Activated naive CD4-positive, alpha-beta T cell treated with anti-CD3 and anti-CD28 coated beads, Interleukin-2, amount 50 U/mL, for 72 hours (primary cell): ENCODE measurements at regions not wholly inside any gene's neighbourhood (a gene's known extent, or its start where the extent isn't known, plus 50 kb on each side); places are given as distances from the start of the nearest gene placed in this dataset.
"Not testable (repeated sequence)": the region's sequence is repeated elsewhere in the genome, so short reads cannot be mapped to it uniquely, and the experiment has no call there.

Source experiments
- ATAC-seq, 2 donors: fragments of 150-1000 bp; cut with Tn5 transposase; 2 replicates each; pipeline ENCODE4 v1.10.0; 2021; ENCODE audit warnings: mild to moderate bottlenecking in 2 of 2, moderate library complexity in 2 of 2
- DNase-seq, 2 donors: peaks; one replicate each; pipeline ENCODE4 v3.0.0; 2021 to 2022; ENCODE audit warnings: low spot score in 2 of 2
- H3K27ac Mint-ChIP-seq, 2 donors: one replicate each; pipeline ENCODE4 v1.8.0; 2022; ENCODE audit warnings: mild to moderate bottlenecking in 2 of 2, mixed read lengths in 2 of 2
- H3K36me3 Mint-ChIP-seq, 2 donors: one replicate each; pipeline ENCODE4 v1.8.0; 2022; ENCODE audit warnings: mixed read lengths in 2 of 2
- H3K9me3 Mint-ChIP-seq, 2 donors: one replicate each; pipeline ENCODE4 v1.8.0; 2022; ENCODE audit warnings: mixed read lengths in 2 of 2

- no peak overlapping the region for H3K27ac Mint-ChIP-seq
- peaks cover 3 to 5% of the 10 kb centered on the region in 2 donors for H3K9me3 Mint-ChIP-seq
- DNase-seq (no peak), ATAC-seq (no peak)
- H3K36me3 Mint-ChIP-seq = no peaks in the 10 kb centered on the region
Measured at GRCh38 chr5:167912941-167913665, 378.3 kb upstream of the WWC1 start.

GRCh38 chr5:167915237-167915636 is 376.2 kb upstream of the WWC1 start:
- Mint-ChIP-seq H3K27ac (no peak overlapping the region), H3K9me3 (peaks cover 3 to 5% of the 10 kb centered on the region in 2 donors)

GRCh38 chr5:167916261-167916691 is 375.2 kb upstream of the WWC1 start:
- peaks cover 3 to 5% of the 10 kb centered on the region in 2 donors for H3K9me3 Mint-ChIP-seq
- ATAC-seq (no peak), DNase-seq (no peak)
- no peaks in the 10 kb centered on the region for H3K36me3 Mint-ChIP-seq
- H3K27ac Mint-ChIP-seq = no peak overlapping the region

More at GRCh38 chr5:167915237-167915636, 376.2 kb upstream of the WWC1 start:
- ATAC-seq (no peak), DNase-seq (no peak)
- H3K36me3 Mint-ChIP-seq = no peaks in the 10 kb centered on the region

GRCh38 chr5:167916706-167917105 is 374.7 kb upstream of the WWC1 start:
- Mint-ChIP-seq H3K36me3 (no peaks in the 10 kb centered on the region), H3K27ac (no peak overlapping the region), H3K9me3 (peaks cover 3 to 5% of the 10 kb centered on the region in 2 donors)
- ATAC-seq (no peak), DNase-seq (no peak)

- no peak for ATAC-seq
- Mint-ChIP-seq H3K27ac (no peak overlapping the region), H3K9me3 (peaks cover 5 to 8% of the 10 kb centered on the region in 2 donors)
Measured at GRCh38 chr5:167918184-167918812, 373.1 kb upstream of the WWC1 start.

GRCh38 chr5:167918813-167919483 is 372.5 kb upstream of the WWC1 start:
- Mint-ChIP-seq H3K36me3 (no peaks in the 10 kb centered on the region), H3K9me3 (peaks cover 5 to 11% of the 10 kb centered on the region in 2 donors), H3K27ac (no peak overlapping the region)
- DNase-seq (no peak), ATAC-seq (no peak)

More at GRCh38 chr5:167918184-167918812, 373.1 kb upstream of the WWC1 start:
- DNase-seq = no peak
- H3K36me3 Mint-ChIP-seq = no peaks in the 10 kb centered on the region

GRCh38 chr5:167920589-167920988 is 370.9 kb upstream of the WWC1 start:
- Mint-ChIP-seq H3K9me3 (peaks cover 0 to 14% of the 10 kb centered on the region in 2 donors), H3K36me3 (no peaks in the 10 kb centered on the region), H3K27ac (no peak overlapping the region)
- DNase-seq (no peak), ATAC-seq (no peak)

- Mint-ChIP-seq H3K36me3 (no peaks in the 10 kb centered on the region), H3K9me3 (peaks cover 0 to 14% of the 10 kb centered on the region in 2 donors)
- DNase-seq = no peak
Measured at GRCh38 chr5:167921796-167922195, 369.6 kb upstream of the WWC1 start.

GRCh38 chr5:167923396-167923795 is 368.0 kb upstream of the WWC1 start:
- peaks cover 0 to 14% of the 10 kb centered on the region in 2 donors for H3K9me3 Mint-ChIP-seq
- H3K36me3 Mint-ChIP-seq = no peaks in the 10 kb centered on the region
- ATAC-seq (no peak), DNase-seq (no peak)
- H3K27ac Mint-ChIP-seq = no peak overlapping the region

More at GRCh38 chr5:167921796-167922195, 369.6 kb upstream of the WWC1 start:
- ATAC-seq = no peak
- no peak overlapping the region for H3K27ac Mint-ChIP-seq

GRCh38 chr5:167929841-167930240 is 361.6 kb upstream of the WWC1 start:
- Mint-ChIP-seq H3K36me3 (no peaks in the 10 kb centered on the region), H3K27ac (no peak overlapping the region), H3K9me3 (peaks cover 4 to 7% of the 10 kb centered on the region in 2 donors)
- no peak for ATAC-seq
- DNase-seq = no peak

- H3K9me3 Mint-ChIP-seq = peaks cover 8 to 12% of the 10 kb centered on the region in 2 donors
- ATAC-seq = no peak
- no peak for DNase-seq
- no peaks in the 10 kb centered on the region for H3K36me3 Mint-ChIP-seq
- H3K27ac Mint-ChIP-seq = no peak overlapping the region
Measured at GRCh38 chr5:167934551-167934971, 356.9 kb upstream of the WWC1 start.

GRCh38 chr5:167936022-167936421 is 355.4 kb upstream of the WWC1 start:
- DNase-seq = no peak
- ATAC-seq = no peak
- H3K9me3 Mint-ChIP-seq = peaks cover 8 to 12% of the 10 kb centered on the region in 2 donors
- H3K36me3 Mint-ChIP-seq = no peaks in the 10 kb centered on the region
- no peak overlapping the region for H3K27ac Mint-ChIP-seq

- no peak for ATAC-seq
- Mint-ChIP-seq H3K36me3 (no peaks in the 10 kb centered on the region), H3K27ac (no peak overlapping the region), H3K9me3 (peaks cover 8% of the 10 kb centered on the region in 2 donors)
- no peak for DNase-seq
Measured at GRCh38 chr5:167936944-167937634, 354.4 kb upstream of the WWC1 start.

GRCh38 chr5:167937635-167937998 is 353.8 kb upstream of the WWC1 start:
- peaks cover 8% of the 10 kb centered on the region in 2 donors for H3K9me3 Mint-ChIP-seq
- H3K36me3 Mint-ChIP-seq = no peaks in the 10 kb centered on the region
- no peak overlapping the region for H3K27ac Mint-ChIP-seq
- DNase-seq (no peak), ATAC-seq (no peak)

GRCh38 chr5:167939686-167940085 is 351.8 kb upstream of the WWC1 start:
- H3K36me3 Mint-ChIP-seq = no peaks in the 10 kb centered on the region
- no peak for DNase-seq
- H3K9me3 Mint-ChIP-seq = peaks cover 3 to 8% of the 10 kb centered on the region in 2 donors
- no peak for ATAC-seq
- no peak overlapping the region for H3K27ac Mint-ChIP-seq

- H3K36me3 Mint-ChIP-seq = no peaks in the 10 kb centered on the region
- H3K9me3 Mint-ChIP-seq = peaks cover 0 to 8% of the 10 kb centered on the region in 2 donors
- no peak for DNase-seq
Measured at GRCh38 chr5:167940911-167941310, 350.5 kb upstream of the WWC1 start.

GRCh38 chr5:167941556-167941955 is 349.9 kb upstream of the WWC1 start:
- DNase-seq, H3K9me3 Mint-ChIP-seq, ATAC-seq, H3K36me3 Mint-ChIP-seq, H3K27ac Mint-ChIP-seq: not testable (repeated sequence)

More at GRCh38 chr5:167940911-167941310, 350.5 kb upstream of the WWC1 start:
- H3K27ac Mint-ChIP-seq = no peak overlapping the region
- ATAC-seq = no peak
